ENCODE measurements at regions not wholly inside any gene's neighbourhood (a gene's known extent, or its start where the extent isn't known, plus 50 kb on each side); places are given as distances from the start of the nearest gene placed in this dataset.
"Not testable (repeated sequence)": the region's sequence is repeated elsewhere in the genome, so short reads cannot be mapped to it uniquely, and the experiment has no call there.

GRCh38 chr6:55058682-55059081 is 115.6 kb upstream of the HCRTR2 start:
- DNase-seq, result no peak

- DNase-seq, result peak; percentile 34 to 85 (median 62)
Observed at GRCh38 chr6:55064711-55065420, 109.4 kb upstream of the HCRTR2 start.

DNA sequence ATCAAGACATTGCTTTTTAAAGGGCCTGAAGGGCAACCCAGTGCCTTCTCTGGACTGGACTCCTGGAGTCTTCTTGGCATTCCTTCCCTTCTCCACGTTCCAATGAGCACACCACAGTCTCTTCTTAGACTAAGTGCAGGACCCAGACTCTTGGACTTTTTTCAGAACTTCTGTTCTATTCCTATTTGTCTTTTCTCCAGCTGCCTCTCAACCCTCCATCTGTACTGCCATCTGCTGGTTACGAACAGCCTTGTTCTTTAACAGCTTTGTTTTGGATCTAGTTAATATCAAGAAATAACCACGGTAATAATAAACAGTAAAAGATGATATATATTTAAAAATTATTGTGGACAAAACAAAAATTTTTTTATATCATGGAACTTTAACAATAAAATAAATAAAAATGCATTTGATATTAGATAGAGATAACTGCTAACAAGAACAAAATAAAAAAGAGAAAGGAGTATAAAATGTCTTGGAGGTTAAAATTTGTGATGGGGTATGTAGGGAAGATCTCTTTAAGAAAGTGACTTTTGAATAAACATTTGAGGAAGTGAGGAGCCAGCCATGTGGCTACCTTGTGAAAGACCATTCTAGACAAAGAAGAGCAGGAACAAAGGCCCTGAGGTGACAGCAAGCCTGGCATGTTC is 105.1 kb upstream of the HCRTR2 start:
- peak; percentile 67 to 81 (median 72) for DNase-seq

DNA sequence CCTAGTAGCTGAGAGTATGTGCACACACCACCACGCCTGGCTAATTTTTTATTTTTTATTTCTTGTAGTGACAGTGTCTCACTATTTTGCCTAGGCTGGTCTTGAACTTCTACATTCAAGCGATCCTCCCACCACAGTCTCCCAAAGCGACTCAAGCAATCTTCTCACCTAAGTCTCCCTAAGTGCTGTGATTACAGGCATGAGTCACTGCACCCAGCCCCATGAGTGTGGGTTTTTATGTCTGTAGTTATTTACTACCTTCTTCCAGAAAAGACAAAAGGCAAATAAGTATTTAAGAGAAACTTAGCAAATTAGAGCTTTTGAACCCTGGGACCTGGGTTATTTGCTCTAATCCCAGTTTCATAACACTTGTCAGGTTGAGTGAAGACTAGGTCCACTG is 92.3 kb upstream of the HCRTR2 start:
- DNase-seq, result no peak

- not testable (repeated sequence) for DNase-seq
Observed at GRCh38 chr6:55088011-55088410, 86.3 kb upstream of the HCRTR2 start.

DNA sequence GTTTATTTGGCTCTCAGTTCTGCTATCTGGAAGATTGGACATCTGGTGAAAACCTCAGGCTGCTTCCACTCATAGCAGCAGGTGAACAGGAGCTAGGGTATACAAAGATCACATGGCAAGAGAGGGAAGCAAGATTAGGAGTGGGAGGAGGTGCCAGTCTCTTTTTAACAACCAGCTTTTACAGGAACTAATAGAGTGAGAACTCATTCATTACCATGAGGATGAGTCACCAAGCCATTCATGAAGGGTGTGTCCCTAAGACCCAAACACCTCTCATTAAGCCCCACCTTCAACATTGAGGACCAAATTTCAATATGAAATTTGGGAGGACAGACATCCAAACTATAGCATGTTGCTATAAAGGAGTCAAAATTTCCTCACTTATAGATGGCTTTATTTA is 85.4 kb upstream of the HCRTR2 start:
- DNase-seq, result no peak

DNA sequence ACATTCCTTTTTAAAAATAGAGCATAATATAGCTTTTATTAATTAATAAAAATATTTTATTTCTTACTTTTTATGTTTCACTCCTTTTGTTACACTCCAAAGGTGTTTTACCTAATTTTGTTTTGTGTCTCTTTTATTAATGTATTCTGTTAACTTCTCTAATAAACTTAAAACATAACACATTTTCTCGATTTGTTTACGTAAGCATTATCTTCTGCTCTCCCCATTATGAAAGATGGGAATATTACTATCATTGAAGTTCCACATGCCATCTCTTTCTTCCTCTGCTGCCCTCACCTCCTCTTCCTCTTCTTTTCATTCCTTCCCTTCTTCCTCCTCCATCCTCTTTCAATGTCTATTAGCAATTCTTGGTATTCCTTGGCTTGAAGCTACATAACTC is 85.0 kb upstream of the HCRTR2 start:
- no peak for DNase-seq

GRCh38 chr6:55100686-55101085 is 73.6 kb upstream of the HCRTR2 start:
- DNase-seq, result no peak

DNA sequence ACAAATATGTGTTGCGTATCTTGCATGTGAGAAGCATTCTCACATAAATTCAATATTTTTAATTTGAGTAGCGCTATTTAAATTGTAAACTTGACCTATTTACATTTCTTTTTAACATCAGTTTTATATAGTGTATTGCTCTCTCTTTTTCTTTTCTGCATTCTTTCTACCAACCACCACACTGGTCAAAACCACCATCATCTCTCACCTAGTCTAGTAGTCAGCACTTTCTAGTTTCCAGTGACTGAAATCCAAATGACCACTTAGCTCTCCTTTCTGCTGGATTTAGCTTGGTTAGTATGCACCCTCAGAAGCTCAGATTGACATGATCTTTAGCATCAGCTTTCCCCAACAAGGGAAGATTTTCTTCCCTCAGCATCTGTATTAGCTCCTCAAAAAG is 73.2 kb upstream of the HCRTR2 start:
- DNase-seq, result no peak

GRCh38 chr6:55108134-55109130 is 65.9 kb upstream of the HCRTR2 start:
- no peak for DNase-seq

DNA sequence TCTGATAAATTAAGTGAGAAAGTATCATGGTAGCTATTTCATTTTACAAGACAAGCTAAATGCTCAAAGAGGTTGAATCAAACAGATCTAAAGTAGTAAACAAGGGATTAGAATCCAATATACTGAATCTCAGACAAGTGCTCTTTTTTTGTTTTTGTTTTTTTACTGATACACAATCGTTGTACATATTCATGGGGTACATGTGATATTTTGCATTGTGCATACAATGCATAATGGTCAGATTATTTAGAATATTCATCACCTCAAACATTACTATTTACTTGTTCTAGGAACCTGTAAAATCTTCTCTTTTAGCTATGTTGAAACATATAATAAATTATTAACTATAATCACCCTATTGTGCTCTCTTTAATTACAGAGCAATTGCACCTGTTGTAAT is 57.0 kb upstream of the HCRTR2 start:
- no peak for DNase-seq

- peak in 1 of 4 experiments; percentile 1 for DNase-seq
Observed at GRCh38 chr6:55124241-55124640, 50.1 kb upstream of the HCRTR2 start.

Data from suppressor macrophage (primary cell).